Endothelial cell (in vitro differentiated cells): ENCODE measurements at regions not wholly inside any gene's neighbourhood (a gene's known extent, or its start where the extent isn't known, plus 50 kb on each side); places are given as distances from the start of the nearest gene placed in this dataset.

ENCODE experiments used
- DNase-seq: peaks from one replicate; pipeline ENCODE4 v3.0.0; 2021; ENCODE audit warnings: low spot score
- H3K27ac Mint-ChIP-seq: one replicate; pipeline ENCODE4 v1.8.0; 2021; ENCODE audit warnings: mixed read lengths, inconsistent platforms; ENCODE audit not compliant: unreplicated experiment
- H3K27me3 Mint-ChIP-seq: one replicate; pipeline ENCODE4 v1.8.0; 2021; ENCODE audit warnings: mild to moderate bottlenecking, moderate library complexity, mixed read lengths, inconsistent platforms; ENCODE audit not compliant: unreplicated experiment
- H3K36me3 Mint-ChIP-seq: one replicate; pipeline ENCODE4 v1.8.0; 2021; ENCODE audit warnings: mild to moderate bottlenecking, low read depth, mixed read lengths, inconsistent platforms; ENCODE audit not compliant: unreplicated experiment
- H3K4me1 Mint-ChIP-seq: one replicate; pipeline ENCODE4 v1.8.0; 2021; ENCODE audit warnings: mild to moderate bottlenecking, mixed read lengths, inconsistent platforms; ENCODE audit not compliant: unreplicated experiment
- H3K4me3 Mint-ChIP-seq: one replicate; pipeline ENCODE4 v1.8.0; 2021; ENCODE audit warnings: mild to moderate bottlenecking, mixed read lengths, inconsistent platforms; ENCODE audit not compliant: unreplicated experiment
- H3K9me3 Mint-ChIP-seq: one replicate; pipeline ENCODE4 v1.8.0; 2021; ENCODE audit warnings: mixed read lengths, inconsistent platforms; ENCODE audit not compliant: unreplicated experiment
- CTCF ChIP-seq: fragments of 200-600 bp; sonication (generic); IDR thresholded peaks from one replicate; pipeline ENCODE4 v1.5.0; 2021; ENCODE audit warnings: antibody characterized with exemption; ENCODE audit not compliant: unreplicated experiment

- Mint-ChIP-seq H3K36me3 (no peaks in the 10 kb centered on the region), H3K4me1 (no peaks in the 10 kb centered on the region), H3K4me3 (no peak overlapping the region), H3K27ac (no peak overlapping the region), H3K9me3 (no peaks in the 10 kb centered on the region), H3K27me3 (peaks cover 3% of the 10 kb centered on the region)
- no peak for TF ChIP-seq CTCF
- no peak for DNase-seq
Measured at GRCh38 chr2:12577091-12577490, 139.6 kb upstream of the TRIB2 start.

- DNase-seq = no peak
- H3K27ac Mint-ChIP-seq = no peak overlapping the region
- no peak overlapping the region for H3K4me3 Mint-ChIP-seq
- H3K9me3 Mint-ChIP-seq = no peaks in the 10 kb centered on the region
- no peaks in the 10 kb centered on the region for H3K4me1 Mint-ChIP-seq
- H3K27me3 Mint-ChIP-seq = no peaks in the 10 kb centered on the region
- no peaks in the 10 kb centered on the region for H3K36me3 Mint-ChIP-seq
- TF ChIP-seq CTCF = no peak
Measured at GRCh38 chr2:12577567-12578253, 139.0 kb upstream of the TRIB2 start.

GRCh38 chr2:12579018-12579417 lies 137.7 kb upstream of the TRIB2 start:
- Mint-ChIP-seq H3K4me1 (no peaks in the 10 kb centered on the region), H3K36me3 (no peaks in the 10 kb centered on the region), H3K27ac (no peak overlapping the region), H3K27me3 (no peaks in the 10 kb centered on the region), H3K9me3 (no peaks in the 10 kb centered on the region), H3K4me3 (no peak overlapping the region)
- TF ChIP-seq CTCF = no peak
- DNase-seq = no peak

- Mint-ChIP-seq H3K4me3 (no peak overlapping the region), H3K36me3 (no peaks in the 10 kb centered on the region), H3K9me3 (no peaks in the 10 kb centered on the region), H3K27ac (no peak overlapping the region), H3K27me3 (no peaks in the 10 kb centered on the region), H3K4me1 (no peaks in the 10 kb centered on the region)
- DNase-seq = no peak
- no peak for TF ChIP-seq CTCF
Measured at GRCh38 chr2:12584338-12584737, 132.4 kb upstream of the TRIB2 start.

GRCh38 chr2:12585784-12586183 lies 131.0 kb upstream of the TRIB2 start:
- no peaks in the 10 kb centered on the region for H3K9me3 Mint-ChIP-seq

More at GRCh38 chr2:12585784-12586183, 131.0 kb upstream of the TRIB2 start:
- Mint-ChIP-seq H3K27ac (no peak overlapping the region), H3K36me3 (no peaks in the 10 kb centered on the region), H3K4me1 (no peaks in the 10 kb centered on the region), H3K27me3 (no peaks in the 10 kb centered on the region), H3K4me3 (no peak overlapping the region)
- no peak for TF ChIP-seq CTCF
- no peak for DNase-seq
